VCaP (cell line): ENCODE measurements at regions not wholly inside any gene's neighbourhood (a gene's known extent, or its start where the extent isn't known, plus 50 kb on each side); places are given as distances from the start of the nearest gene placed in this dataset.
A peak's percentile ranks its signal among the peaks of the same experiment; 100 is the strongest.

Experiments used
- H3K27ac ChIP-seq: fragments of 450-650 bp; 2 replicates; pipeline ENCODE4 v1.5.1; 2017
- CTCF ChIP-seq: fragments of 450-650 bp; conservative IDR thresholded peaks from 2 replicates; pipeline ENCODE4 v1.5.1; 2017; ENCODE audit warnings: mild to moderate bottlenecking, moderate library complexity

GRCh38 chr6:110039364-110039980, 61.4 kb downstream of the GPR6 start:
- H3K27ac ChIP-seq: peak overlapping the region; percentile 72

GRCh38 chr6:110039981-110040383, 61.9 kb downstream of the GPR6 start:
- peak; percentile 33 for TF ChIP-seq CTCF
- peak overlapping the region; percentile 72 for H3K27ac ChIP-seq

More at GRCh38 chr6:110039364-110039980, 61.4 kb downstream of the GPR6 start:
- TF ChIP-seq CTCF: peak; percentile 92

GRCh38 chr6:110040716-110041115, 62.6 kb downstream of the GPR6 start:
- no peak overlapping the region for H3K27ac ChIP-seq
- TF ChIP-seq CTCF: no peak

GRCh38 chr6:110041126-110041525, 63.0 kb downstream of the GPR6 start:
- TF ChIP-seq CTCF: no peak
- H3K27ac ChIP-seq: no peak overlapping the region

- H3K27ac ChIP-seq: no peak overlapping the region
- TF ChIP-seq CTCF: no peak
Observed at GRCh38 chr6:110041830-110042229, 63.7 kb downstream of the GPR6 start.

- no peak overlapping the region for H3K27ac ChIP-seq
- no peak for TF ChIP-seq CTCF
Observed at GRCh38 chr6:110042670-110043296, 64.7 kb downstream of the GPR6 start.

GRCh38 chr6:110043366-110043994, 65.4 kb downstream of the GPR6 start:
- no peak overlapping the region for H3K27ac ChIP-seq
- no peak for TF ChIP-seq CTCF
